IMR-90 (cell line): ENCODE measurements at regions not wholly inside any gene's neighbourhood (a gene's known extent, or its start where the extent isn't known, plus 50 kb on each side); places are given as distances from the start of the nearest gene placed in this dataset.

Source experiments
- BHLHE40 ChIP-seq: fragments of 150-350 bp; IDR thresholded peaks from 2 replicates; pipeline ENCODE4 v1.6.1; 2016; ENCODE audit warnings: mild to moderate bottlenecking, low read depth, low read length
- CHD1 ChIP-seq: IDR thresholded peaks from 2 replicates; pipeline ENCODE4 v1.6.1; 2012; ENCODE audit warnings: low read depth, low read length, improper control_type of control experiment
- CTCF ChIP-seq: conservative IDR thresholded peaks from 2 replicates; pipeline ENCODE4 v1.5.1; 2012; ENCODE audit warnings: mild to moderate bottlenecking, low read depth, low read length, improper control_type of control experiment
- FOS ChIP-seq: fragments of 150-350 bp; IDR thresholded peaks from 2 replicates; pipeline ENCODE4 v1.6.1; 2016; ENCODE audit warnings: low read depth, low read length
- MAFK ChIP-seq: IDR thresholded peaks from 2 replicates; pipeline ENCODE4 v1.6.1; 2012; ENCODE audit warnings: low read depth, low read length, improper control_type of control experiment
- MAZ ChIP-seq: IDR thresholded peaks from 2 replicates; pipeline ENCODE4 v1.6.1; 2012; ENCODE audit warnings: low read depth, mild to moderate bottlenecking, low read length, improper control_type of control experiment, moderate library complexity, borderline replicate concordance
- MXI1 ChIP-seq: IDR thresholded peaks from 2 replicates; pipeline ENCODE4 v1.6.1; 2012; ENCODE audit warnings: low read depth, mild to moderate bottlenecking, low read length, moderate library complexity, borderline replicate concordance
- NFE2L2 ChIP-seq: fragments of 150-350 bp; IDR thresholded peaks from 2 replicates; pipeline ENCODE4 v1.6.1; 2016; ENCODE audit warnings: low read depth, mild to moderate bottlenecking, low read length
- POLR2A ChIP-seq: IDR thresholded peaks from 2 replicates; pipeline ENCODE4 v1.6.1; 2012; ENCODE audit warnings: mild to moderate bottlenecking, low read depth, low read length
- RAD21 ChIP-seq: IDR thresholded peaks from 2 replicates; pipeline ENCODE4 v1.6.1; 2012; ENCODE audit warnings: low read length, improper control_type of control experiment
- RCOR1 ChIP-seq: IDR thresholded peaks from 2 replicates; pipeline ENCODE4 v1.6.1; 2012; ENCODE audit warnings: mild to moderate bottlenecking, low read length, improper control_type of control experiment; ENCODE audit not compliant: insufficient replicate concordance
- RFX5 ChIP-seq: IDR thresholded peaks from 2 replicates; pipeline ENCODE4 v1.8.0; 2012; ENCODE audit warnings: low read depth, mild to moderate bottlenecking, low read length, moderate library complexity
- SMC3 ChIP-seq: fragments of 150-350 bp; IDR thresholded peaks from 2 replicates; pipeline ENCODE4 v1.6.1; 2016; ENCODE audit warnings: low read depth, mild to moderate bottlenecking, antibody characterized with exemption, low read length, moderate library complexity
- USF2 ChIP-seq: fragments of 150-350 bp; IDR thresholded peaks from 2 replicates; pipeline ENCODE4 v1.6.1; 2017; ENCODE audit warnings: mild to moderate bottlenecking, antibody characterized with exemption, low read length, low read depth

- TF ChIP-seq FOS (peak; percentile 90), CTCF (no peak), POLR2A (no peak), RAD21 (peak; percentile 32), MAFK (no peak), RFX5 (no peak), USF2 (no peak), SMC3 (0 out of 2 replicates have a peak, but pooled peaks have one; percentile 20), MAZ (no peak; the same call in 1 of the 2 replicates), CHD1 (no peak), RCOR1 (no peak), NFE2L2 (no peak), BHLHE40 (peak; percentile 75), MXI1 (peak; percentile 38; the same call in 1 of the 2 replicates)
These were observed 70.4 kb upstream of the TLE1 start for GRCh38 chr9:81759680-81760215.
